GM12878 (cell line): ENCODE measurements at regions not wholly inside any gene's neighbourhood (a gene's known extent, or its start where the extent isn't known, plus 50 kb on each side); places are given as distances from the start of the nearest gene placed in this dataset.
A peak's percentile ranks its signal among the peaks of the same experiment; 100 is the strongest.

Experiments used
- ATAC-seq: fragments of 200-7000 bp; cut with Tn5 transposase; 3 replicates; pipeline ENCODE4 v1.9.1; 2020; ENCODE audit warnings: mild to moderate bottlenecking, moderate library complexity
- BruUV-seq: library from RNA; stranded (reverse); fragments of 400-500 nt; replicated peaks from 2 replicates; lab custom pipeline; 2021; lab: Mats Ljungman, UMichigan
- CTCF ChIA-PET: fragments of 300-600 bp; sonication (Branson Sonifier 250); formaldehyde crosslinking; extraction: SDS; loops from one replicate; lab custom pipeline; 2021; ENCODE audit warnings: inconsistent platforms; lab: Yijun Ruan, JAX
- POLR2A ChIA-PET: fragments of 350-600 bp; formaldehyde crosslinking; extraction: SDS; loops from one replicate; lab custom pipeline; 2021; ENCODE audit warnings: inconsistent platforms; lab: Charles Lee
- RAD21 ChIA-PET: fragments of 300-600 bp; sonication (Branson Sonifier 250); formaldehyde crosslinking; loops from one replicate; lab custom pipeline; 2023; ENCODE audit warnings: antibody characterized with exemption; ENCODE audit not compliant: unreplicated experiment; lab: Charles Lee
- SMC1A ChIA-PET: fragments of 300-600 bp; sonication (Branson Sonifier 250); formaldehyde crosslinking; loops from one replicate; lab custom pipeline; 2023; ENCODE audit not compliant: unreplicated experiment, uncharacterized antibody; lab: Charles Lee
- DNase-seq: peaks from one replicate; pipeline ENCODE4 v3.0.0-alpha.2; 2011; ENCODE audit warnings: low read depth, low spot score
- FAIRE-seq: peaks from 3 replicates; lab custom pipeline; 2011; peaks lifted over from hg19 to GRCh38; lab: Jason Lieb, UNC
- H2AFZ ChIP-seq: 2 replicates; pipeline ENCODE4 v1.6.0; 2011; ENCODE audit warnings: low read depth, low read length, control low read depth; ENCODE audit not compliant: control insufficient read depth
- H3K27ac ChIP-seq: 2 replicates; pipeline ENCODE4 v1.5.1; 2011; ENCODE audit warnings: control low read depth; ENCODE audit not compliant: control insufficient read depth, insufficient read depth
- H3K27me3 ChIP-seq, 2 experiments: replicated peaks in 1 of 2; 2 replicates each; pipeline versions ENCODE4 v1.6.0 to v1.6.1; 2011; ENCODE audit warnings: low read length in 1 of 2; ENCODE audit not compliant: control insufficient read depth in 2 of 2, insufficient read depth in 2 of 2
- H3K36me3 ChIP-seq, 2 experiments: 2 replicates each; pipeline ENCODE4 v1.5.1; 2011; ENCODE audit warnings: low read length in 1 of 2; ENCODE audit not compliant: control insufficient read depth in 2 of 2, insufficient read depth in 2 of 2
- H3K4me1 ChIP-seq: 2 replicates; pipeline ENCODE4 v1.6.1; 2011; ENCODE audit warnings: mild to moderate bottlenecking, low read length, moderate library complexity, mixed read lengths; ENCODE audit not compliant: control insufficient read depth, insufficient read depth
- H3K4me2 ChIP-seq: 2 replicates; pipeline ENCODE4 v1.6.0; 2011; ENCODE audit warnings: control low read depth; ENCODE audit not compliant: control insufficient read depth, insufficient read depth
- H3K4me3 ChIP-seq: fragments of 200-600 bp; sonication (generic); 2 replicates; pipeline ENCODE4 v1.5.1; 2016
- H3K79me2 ChIP-seq: 2 replicates; pipeline ENCODE4 v1.6.0; 2011; ENCODE audit warnings: low read length; ENCODE audit not compliant: control insufficient read depth, insufficient read depth
- H3K9ac ChIP-seq: 2 replicates; pipeline ENCODE4 v1.8.0; 2011; ENCODE audit warnings: low read length, control low read depth, mixed read lengths; ENCODE audit not compliant: control insufficient read depth, insufficient read depth
- H3K9me3 ChIP-seq: replicated peaks from 3 replicates; pipeline ENCODE4 v1.5.1; 2011; ENCODE audit warnings: mild to moderate bottlenecking, low read length; ENCODE audit not compliant: control insufficient read depth, insufficient read depth
- H4K20me1 ChIP-seq: 2 replicates; pipeline ENCODE4 v1.6.0; 2011; ENCODE audit not compliant: control insufficient read depth, insufficient read depth
- ASH2L ChIP-seq: fragments of 300-600, 200-600 bp; sonication (generic); IDR thresholded peaks from 2 replicates; pipeline ENCODE4 v1.6.1; 2017; ENCODE audit warnings: low read depth, mild to moderate bottlenecking, borderline replicate concordance
- EP300 ChIP-seq, 2 experiments: fragments of 150-350 bp in 1 of 2; IDR thresholded peaks; 2 replicates each; pipeline ENCODE4 v1.6.1; 2011 to 2012; ENCODE audit warnings: low read depth in 2 of 2, low read length in 2 of 2, borderline replicate concordance in 1 of 2, improper control_type of control experiment in 1 of 2, inconsistent platforms in 1 of 2; ENCODE audit not compliant: control insufficient read depth in 1 of 2
- IKZF1 ChIP-seq: fragments of 450-650 bp; conservative IDR thresholded peaks from 2 replicates; pipeline ENCODE4 v1.6.1; 2017; ENCODE audit warnings: antibody characterized with exemption, mild to moderate bottlenecking
- MEF2A ChIP-seq: IDR thresholded peaks from 2 replicates; pipeline ENCODE4 v1.6.1; 2011; ENCODE audit warnings: low read depth, mild to moderate bottlenecking, low read length, moderate library complexity; ENCODE audit not compliant: insufficient read depth
- MEF2B ChIP-seq: fragments of 450-650 bp; IDR thresholded peaks from 2 replicates; pipeline ENCODE4 v1.6.1; 2018; ENCODE audit warnings: mild to moderate bottlenecking, moderate library complexity; ENCODE audit not compliant: partially characterized antibody, poor library complexity, severe bottlenecking
- NFIC ChIP-seq: IDR thresholded peaks from 2 replicates; pipeline ENCODE4 v1.6.1; 2012; ENCODE audit warnings: low read depth, mild to moderate bottlenecking, inconsistent platforms, low read length, moderate library complexity
- NRF1 ChIP-seq: conservative IDR thresholded peaks from 2 replicates; pipeline ENCODE4 v1.6.1; 2011; ENCODE audit warnings: mild to moderate bottlenecking, low read depth, low read length, improper control_type of control experiment
- RUNX3 ChIP-seq: IDR thresholded peaks from 2 replicates; pipeline ENCODE4 v1.6.1; 2012; ENCODE audit warnings: low read length, inconsistent platforms
- WGBS: methylation state at CpG from one replicate; pipeline ENCODE4 v1.1.6; 2016; ENCODE audit warnings: low lambda C conversion rate; ENCODE audit not compliant: insufficient replicate concordance, insufficient coverage; ENCODE audit errors: missing lambda C conversion rate; 5-methylcytosine and 5-hydroxymethylcytosine counted together
- in situ Hi-C: fragments of 300-500 bp; cut with MboI; formaldehyde crosslinking; loops from 9 replicates; pipeline ENCODE4 v1.14.3; 2018; ENCODE audit warnings: mixed read lengths
- intact Hi-C: fragments of 100-400 bp; cut with micrococcal nuclease; formaldehyde crosslinking; loops from one replicate; pipeline ENCODE4 v1.14.2; 2022; ENCODE audit not compliant: unreplicated experiment
- TF ChIP-seq, protein P1 (sequence below): fragments of 450-650 bp; formaldehyde crosslinking; IDR thresholded peaks from 2 replicates; pipeline ENCODE4 v1.5.0; 2022; ENCODE audit warnings: mild to moderate bottlenecking, missing genetic modification characterization
- TF ChIP-seq, protein P2 (sequence below): IDR thresholded peaks from 2 replicates; pipeline ENCODE4 v1.6.1; 2012; ENCODE audit warnings: low read length, inconsistent platforms

DNA sequence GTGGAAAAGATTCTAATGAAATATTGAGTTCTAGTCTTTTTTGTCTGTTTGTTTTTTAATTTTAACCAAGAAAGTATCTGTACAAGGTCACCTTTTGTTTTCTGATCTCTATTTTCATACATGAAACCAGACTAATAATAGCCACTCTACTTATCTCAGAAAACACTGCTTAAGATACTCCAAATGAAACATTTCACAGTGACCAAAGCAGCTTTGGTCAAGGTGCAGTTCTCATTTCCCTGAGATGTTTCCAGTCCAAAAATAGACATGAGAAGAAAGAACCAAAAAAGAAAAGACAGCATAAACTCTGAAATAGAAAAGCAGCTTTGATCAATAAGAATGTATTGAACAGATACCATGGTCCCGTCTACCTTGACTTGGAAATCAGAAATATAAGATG is 782.8 kb downstream of the RAB28 start:
- no TSS peak for BruUV-seq
- H3K27ac ChIP-seq: no peak overlapping the region
- CTCF ChIA-PET: no interaction called here
- RAD21 ChIA-PET: no interaction called here
- H3K79me2 ChIP-seq: no peaks in the 10 kb centered on the region
- H2AFZ ChIP-seq: no peak overlapping the region
- intact Hi-C loops: no loop called here
- H4K20me1 ChIP-seq: no peaks in the 10 kb centered on the region
- in situ Hi-C loops: no loop called here
- no peak overlapping the region for H3K4me2 ChIP-seq
- H3K27me3 ChIP-seq: no peaks in the 10 kb centered on the region
- DNase-seq (no peak), FAIRE-seq (no peak), ATAC-seq (no peak)
- SMC1A ChIA-PET: no interaction called here
- POLR2A ChIA-PET: no interaction called here
- no peaks in the 10 kb centered on the region for H3K9me3 ChIP-seq
- TF ChIP-seq EP300 (IDR thresholded peaks at IDR 0.05; ENCODE audit: borderline replicate concordance in 1 of 2, control insufficient read depth in 1 of 2, low read depth in 2 of 2, low read length in 2 of 2) (peak in 1 of 2 experiments; percentile 38; a peak in 1 of 4 replicates), NRF1 (no peak), IKZF1 (0 out of 2 replicates have a peak, but pooled peaks have one; percentile 20), MEF2B (peak; percentile 80), RUNX3 (peak; percentile 49), ASH2L (no peak), NFIC (peak; percentile 72), MEF2A (peak; percentile 94)
- TF ChIP-seq, protein P1, sequence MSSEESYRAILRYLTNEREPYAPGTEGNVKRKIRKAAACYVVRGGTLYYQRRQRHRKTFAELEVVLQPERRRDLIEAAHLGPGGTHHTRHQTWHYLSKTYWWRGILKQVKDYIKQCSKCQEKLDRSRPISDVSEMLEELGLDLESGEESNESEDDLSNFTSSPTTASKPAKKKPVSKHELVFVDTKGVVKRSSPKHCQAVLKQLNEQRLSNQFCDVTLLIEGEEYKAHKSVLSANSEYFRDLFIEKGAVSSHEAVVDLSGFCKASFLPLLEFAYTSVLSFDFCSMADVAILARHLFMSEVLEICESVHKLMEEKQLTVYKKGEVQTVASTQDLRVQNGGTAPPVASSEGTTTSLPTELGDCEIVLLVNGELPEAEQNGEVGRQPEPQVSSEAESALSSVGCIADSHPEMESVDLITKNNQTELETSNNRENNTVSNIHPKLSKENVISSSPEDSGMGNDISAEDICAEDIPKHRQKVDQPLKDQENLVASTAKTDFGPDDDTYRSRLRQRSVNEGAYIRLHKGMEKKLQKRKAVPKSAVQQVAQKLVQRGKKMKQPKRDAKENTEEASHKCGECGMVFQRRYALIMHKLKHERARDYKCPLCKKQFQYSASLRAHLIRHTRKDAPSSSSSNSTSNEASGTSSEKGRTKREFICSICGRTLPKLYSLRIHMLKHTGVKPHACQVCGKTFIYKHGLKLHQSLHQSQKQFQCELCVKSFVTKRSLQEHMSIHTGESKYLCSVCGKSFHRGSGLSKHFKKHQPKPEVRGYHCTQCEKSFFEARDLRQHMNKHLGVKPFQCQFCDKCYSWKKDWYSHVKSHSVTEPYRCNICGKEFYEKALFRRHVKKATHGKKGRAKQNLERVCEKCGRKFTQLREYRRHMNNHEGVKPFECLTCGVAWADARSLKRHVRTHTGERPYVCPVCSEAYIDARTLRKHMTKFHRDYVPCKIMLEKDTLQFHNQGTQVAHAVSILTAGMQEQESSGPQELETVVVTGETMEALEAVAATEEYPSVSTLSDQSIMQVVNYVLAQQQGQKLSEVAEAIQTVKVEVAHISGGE: no peak
- TF ChIP-seq, protein P2, sequence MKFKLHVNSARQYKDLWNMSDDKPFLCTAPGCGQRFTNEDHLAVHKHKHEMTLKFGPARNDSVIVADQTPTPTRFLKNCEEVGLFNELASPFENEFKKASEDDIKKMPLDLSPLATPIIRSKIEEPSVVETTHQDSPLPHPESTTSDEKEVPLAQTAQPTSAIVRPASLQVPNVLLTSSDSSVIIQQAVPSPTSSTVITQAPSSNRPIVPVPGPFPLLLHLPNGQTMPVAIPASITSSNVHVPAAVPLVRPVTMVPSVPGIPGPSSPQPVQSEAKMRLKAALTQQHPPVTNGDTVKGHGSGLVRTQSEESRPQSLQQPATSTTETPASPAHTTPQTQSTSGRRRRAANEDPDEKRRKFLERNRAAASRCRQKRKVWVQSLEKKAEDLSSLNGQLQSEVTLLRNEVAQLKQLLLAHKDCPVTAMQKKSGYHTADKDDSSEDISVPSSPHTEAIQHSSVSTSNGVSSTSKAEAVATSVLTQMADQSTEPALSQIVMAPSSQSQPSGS: 0 out of 2 replicates have a peak, but pooled peaks have one; percentile 33
- WGBS: 30% methylated on average over 1 of the region's 1 CpG
- no peaks in the 10 kb centered on the region for H3K36me3 ChIP-seq
- no peak overlapping the region for H3K9ac ChIP-seq
- H3K4me3 ChIP-seq: no peak overlapping the region
- no peaks in the 10 kb centered on the region for H3K4me1 ChIP-seq
